ENCODE measurements at regions not wholly inside any gene's neighbourhood (a gene's known extent, or its start where the extent isn't known, plus 50 kb on each side); places are given as distances from the start of the nearest gene placed in this dataset.
"Not testable (repeated sequence)": the region's sequence is repeated elsewhere in the genome, so short reads cannot be mapped to it uniquely, and the experiment has no call there.

DNA sequence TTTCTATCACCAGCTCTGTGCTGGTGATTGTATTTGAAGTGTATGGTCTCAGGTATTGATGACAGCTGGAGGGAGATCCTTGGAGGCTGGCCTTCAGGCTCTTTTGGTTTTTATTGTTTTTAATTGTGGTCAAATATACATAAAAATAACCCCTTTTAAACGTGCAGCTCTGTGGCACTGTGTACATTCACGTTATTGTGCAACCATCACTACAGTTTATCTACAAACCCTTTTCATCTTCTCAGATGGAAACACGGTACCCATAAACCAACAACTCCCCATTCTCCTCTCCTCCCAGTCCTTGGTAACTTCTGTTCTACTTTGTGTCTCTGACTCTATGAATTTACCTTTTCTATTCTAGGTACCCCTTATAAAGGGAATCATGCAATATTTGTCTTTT is 79.3 kb upstream of the ATP8B1 start:
- Histone ChIP-seq H3K27me3 (ENCODE audit: control insufficient read depth in 4 of 4, insufficient read depth in 4 of 4, low read length in 3 of 4) (no peaks in the 10 kb centered on the region), H3K9ac (ENCODE audit: low read depth in 1 of 2, low read length in 2 of 2) (no peak overlapping the region), H3K4me1 (ENCODE audit: control insufficient read depth in 4 of 4, insufficient read depth in 4 of 4, low read length in 3 of 4) (peaks cover 0 to 4% (median 0%) of the 10 kb centered on the region in 4 donors), H3K27ac (ENCODE audit: low read depth in 1 of 2, low read length in 2 of 2) (no peak overlapping the region), H3K4me3 (ENCODE audit: low read depth in 1 of 3, low read length in 3 of 3) (no peak overlapping the region), H3K9me3 (ENCODE audit: control insufficient read depth in 4 of 4, low read length in 3 of 4) (no peaks in the 10 kb centered on the region), H3K36me3 (ENCODE audit: control insufficient read depth in 4 of 4, insufficient read depth in 3 of 4, low read depth in 1 of 4, low read length in 3 of 4) (no peaks in the 10 kb centered on the region)
- 46% methylated on average over 3 of the region's 3 CpGs for WGBS
- no peak for DNase-seq (ENCODE audit: low spot score)
- TF ChIP-seq RAD21 (IDR thresholded peaks at IDR 0.05), result no peak
- TF ChIP-seq HNF4G (IDR thresholded peaks at IDR 0.05), result no peak
- no peak for TF ChIP-seq FOXA2 (IDR thresholded peaks at IDR 0.05)
- TF ChIP-seq, protein P1, sequence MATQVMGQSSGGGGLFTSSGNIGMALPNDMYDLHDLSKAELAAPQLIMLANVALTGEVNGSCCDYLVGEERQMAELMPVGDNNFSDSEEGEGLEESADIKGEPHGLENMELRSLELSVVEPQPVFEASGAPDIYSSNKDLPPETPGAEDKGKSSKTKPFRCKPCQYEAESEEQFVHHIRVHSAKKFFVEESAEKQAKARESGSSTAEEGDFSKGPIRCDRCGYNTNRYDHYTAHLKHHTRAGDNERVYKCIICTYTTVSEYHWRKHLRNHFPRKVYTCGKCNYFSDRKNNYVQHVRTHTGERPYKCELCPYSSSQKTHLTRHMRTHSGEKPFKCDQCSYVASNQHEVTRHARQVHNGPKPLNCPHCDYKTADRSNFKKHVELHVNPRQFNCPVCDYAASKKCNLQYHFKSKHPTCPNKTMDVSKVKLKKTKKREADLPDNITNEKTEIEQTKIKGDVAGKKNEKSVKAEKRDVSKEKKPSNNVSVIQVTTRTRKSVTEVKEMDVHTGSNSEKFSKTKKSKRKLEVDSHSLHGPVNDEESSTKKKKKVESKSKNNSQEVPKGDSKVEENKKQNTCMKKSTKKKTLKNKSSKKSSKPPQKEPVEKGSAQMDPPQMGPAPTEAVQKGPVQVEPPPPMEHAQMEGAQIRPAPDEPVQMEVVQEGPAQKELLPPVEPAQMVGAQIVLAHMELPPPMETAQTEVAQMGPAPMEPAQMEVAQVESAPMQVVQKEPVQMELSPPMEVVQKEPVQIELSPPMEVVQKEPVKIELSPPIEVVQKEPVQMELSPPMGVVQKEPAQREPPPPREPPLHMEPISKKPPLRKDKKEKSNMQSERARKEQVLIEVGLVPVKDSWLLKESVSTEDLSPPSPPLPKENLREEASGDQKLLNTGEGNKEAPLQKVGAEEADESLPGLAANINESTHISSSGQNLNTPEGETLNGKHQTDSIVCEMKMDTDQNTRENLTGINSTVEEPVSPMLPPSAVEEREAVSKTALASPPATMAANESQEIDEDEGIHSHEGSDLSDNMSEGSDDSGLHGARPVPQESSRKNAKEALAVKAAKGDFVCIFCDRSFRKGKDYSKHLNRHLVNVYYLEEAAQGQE (IDR thresholded peaks at IDR 0.05), result no peak
- no peak for TF ChIP-seq EGR1 (IDR thresholded peaks at IDR 0.05; ENCODE audit: low read depth in 2 of 2)
- no peak for TF ChIP-seq RXRA (IDR thresholded peaks at IDR 0.05)
- TF ChIP-seq SP1 (IDR thresholded peaks at IDR 0.05), result no peak
- TF ChIP-seq NR2F2 (IDR thresholded peaks at IDR 0.05), result no peak
- TF ChIP-seq HNF4A (conservative IDR thresholded peaks at IDR 0.05), result no peak
- TF ChIP-seq, protein P2, sequence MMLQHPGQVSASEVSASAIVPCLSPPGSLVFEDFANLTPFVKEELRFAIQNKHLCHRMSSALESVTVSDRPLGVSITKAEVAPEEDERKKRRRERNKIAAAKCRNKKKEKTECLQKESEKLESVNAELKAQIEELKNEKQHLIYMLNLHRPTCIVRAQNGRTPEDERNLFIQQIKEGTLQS (IDR thresholded peaks at IDR 0.05), result no peak

DNA sequence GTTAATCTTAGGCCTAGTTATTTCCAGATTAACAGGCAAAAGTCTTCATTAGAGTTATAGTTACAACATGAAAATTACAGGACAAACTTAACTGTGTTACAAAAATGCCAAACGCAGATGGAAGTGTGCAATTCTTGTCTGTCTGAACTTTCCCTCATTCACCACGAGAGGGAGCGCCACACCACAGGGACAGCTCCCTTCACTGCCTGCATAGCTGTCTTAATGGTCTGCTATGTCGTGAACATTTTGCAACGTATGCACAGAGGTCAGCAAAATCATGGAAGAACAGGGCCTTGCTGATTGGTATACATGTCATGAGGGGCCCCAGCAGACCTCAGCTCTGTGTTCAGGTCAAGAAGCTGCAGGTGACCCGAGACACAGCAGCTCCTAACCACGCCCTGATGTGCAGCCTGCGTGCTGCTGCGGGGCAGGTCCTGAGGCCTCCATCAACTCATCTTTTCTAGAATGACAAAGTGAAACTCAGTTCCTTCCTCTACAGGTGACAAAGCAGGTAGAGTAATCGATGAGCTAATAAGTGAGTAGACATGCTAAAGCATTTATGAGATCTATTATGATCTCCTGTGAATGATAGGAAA is 78.8 kb upstream of the ATP8B1 start:
- no peaks in the 10 kb centered on the region for H3K9me3 ChIP-seq (ENCODE audit: control insufficient read depth in 4 of 4, low read length in 3 of 4)
- DNase-seq (ENCODE audit: low spot score), result peak; percentile 64
- no peak overlapping the region for H3K4me3 ChIP-seq (ENCODE audit: low read depth in 1 of 3, low read length in 3 of 3)
- H3K9ac ChIP-seq (ENCODE audit: low read depth in 1 of 2, low read length in 2 of 2), result no peak overlapping the region
- H3K27me3 ChIP-seq (ENCODE audit: control insufficient read depth in 4 of 4, insufficient read depth in 4 of 4, low read length in 3 of 4), result no peaks in the 10 kb centered on the region
- no peaks in the 10 kb centered on the region for H3K36me3 ChIP-seq (ENCODE audit: control insufficient read depth in 4 of 4, insufficient read depth in 3 of 4, low read depth in 1 of 4, low read length in 3 of 4)
- 35% methylated on average over 10 of the region's 10 CpGs for WGBS
- peaks cover 0 to 4% (median 0%) of the 10 kb centered on the region in 4 donors for H3K4me1 ChIP-seq (ENCODE audit: control insufficient read depth in 4 of 4, insufficient read depth in 4 of 4, low read length in 3 of 4)
- H3K27ac ChIP-seq (ENCODE audit: low read depth in 1 of 2, low read length in 2 of 2), result no peak overlapping the region
- TF ChIP-seq, protein P1 (IDR thresholded peaks at IDR 0.05), result no peak
- TF ChIP-seq, protein P3, sequence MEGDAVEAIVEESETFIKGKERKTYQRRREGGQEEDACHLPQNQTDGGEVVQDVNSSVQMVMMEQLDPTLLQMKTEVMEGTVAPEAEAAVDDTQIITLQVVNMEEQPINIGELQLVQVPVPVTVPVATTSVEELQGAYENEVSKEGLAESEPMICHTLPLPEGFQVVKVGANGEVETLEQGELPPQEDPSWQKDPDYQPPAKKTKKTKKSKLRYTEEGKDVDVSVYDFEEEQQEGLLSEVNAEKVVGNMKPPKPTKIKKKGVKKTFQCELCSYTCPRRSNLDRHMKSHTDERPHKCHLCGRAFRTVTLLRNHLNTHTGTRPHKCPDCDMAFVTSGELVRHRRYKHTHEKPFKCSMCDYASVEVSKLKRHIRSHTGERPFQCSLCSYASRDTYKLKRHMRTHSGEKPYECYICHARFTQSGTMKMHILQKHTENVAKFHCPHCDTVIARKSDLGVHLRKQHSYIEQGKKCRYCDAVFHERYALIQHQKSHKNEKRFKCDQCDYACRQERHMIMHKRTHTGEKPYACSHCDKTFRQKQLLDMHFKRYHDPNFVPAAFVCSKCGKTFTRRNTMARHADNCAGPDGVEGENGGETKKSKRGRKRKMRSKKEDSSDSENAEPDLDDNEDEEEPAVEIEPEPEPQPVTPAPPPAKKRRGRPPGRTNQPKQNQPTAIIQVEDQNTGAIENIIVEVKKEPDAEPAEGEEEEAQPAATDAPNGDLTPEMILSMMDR (IDR thresholded peaks at IDR 0.05; ENCODE audit: low read depth, low read length, missing input control), result peak; percentile 95
- peak; percentile 100 for TF ChIP-seq RAD21 (IDR thresholded peaks at IDR 0.05)

DNA sequence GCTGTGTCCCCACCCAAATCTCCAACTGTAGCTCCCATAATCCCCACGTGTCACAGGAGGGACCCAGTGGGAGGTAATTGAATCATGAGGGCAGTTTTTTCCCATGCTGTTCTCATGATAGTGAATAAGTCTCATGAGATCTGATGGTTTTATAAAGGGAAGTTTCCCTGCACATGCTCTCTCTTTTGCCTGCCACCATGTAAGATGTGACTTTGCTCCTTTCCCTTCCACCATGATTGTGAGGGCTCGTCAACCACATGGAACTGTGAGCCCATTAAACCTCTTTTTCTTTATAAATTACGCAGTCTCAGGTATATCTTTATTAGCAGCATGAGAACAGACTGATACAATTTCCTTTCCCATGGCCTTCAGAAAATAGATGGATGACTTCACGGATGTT is 76.8 kb upstream of the ATP8B1 start:
- not testable (repeated sequence) for H3K27me3 ChIP-seq (ENCODE audit: control insufficient read depth in 4 of 4, insufficient read depth in 4 of 4, low read length in 3 of 4); H3K4me3 ChIP-seq (ENCODE audit: low read depth in 1 of 3, low read length in 3 of 3); H3K4me1 ChIP-seq (ENCODE audit: control insufficient read depth in 4 of 4, insufficient read depth in 4 of 4, low read length in 3 of 4); H3K9ac ChIP-seq (ENCODE audit: low read depth in 1 of 2, low read length in 2 of 2); H3K27ac ChIP-seq (ENCODE audit: low read depth in 1 of 2, low read length in 2 of 2); DNase-seq (ENCODE audit: low spot score); H3K9me3 ChIP-seq (ENCODE audit: control insufficient read depth in 4 of 4, low read length in 3 of 4); H3K36me3 ChIP-seq (ENCODE audit: control insufficient read depth in 4 of 4, insufficient read depth in 3 of 4, low read depth in 1 of 4, low read length in 3 of 4)
- 96% methylated on average over 4 of the region's 4 CpGs for WGBS

Measured in liver (tissue), 8 donors.